ENCODE measurements at regions not wholly inside any gene's neighbourhood (a gene's known extent, or its start where the extent isn't known, plus 50 kb on each side); places are given as distances from the start of the nearest gene placed in this dataset.
A peak's percentile ranks its signal among the peaks of the same experiment; 100 is the strongest.

GRCh38 chr2:9145752-9146430, 60.7 kb upstream of the ASAP2 start:
- H3K36me3 ChIP-seq (ENCODE audit: control insufficient read depth in 1 of 2, insufficient read depth in 2 of 2, low read length in 1 of 2), result no peaks in the 10 kb centered on the region
- WGBS, 2 donors, result 92 to 95% methylated on average over 28 of the region's 28 CpGs
- DNase-seq (no peak), ATAC-seq (ENCODE audit: low FRiP score) (no peak)
- H3K4me1 ChIP-seq (ENCODE audit: control insufficient read depth in 1 of 2, insufficient read depth in 2 of 2, low read length in 2 of 2), result peaks cover 0 to 4% of the 10 kb centered on the region in 2 donors
- H3K9me3 ChIP-seq (ENCODE audit: control insufficient read depth, low read length), result no peaks in the 10 kb centered on the region
- H3K27ac ChIP-seq (ENCODE audit: low read depth in 1 of 2, low read length in 2 of 2), result no peak overlapping the region
- intact Hi-C loops (cut with DNase I), result loop anchor here in 1 of 2 donors (2.0 to 10.0 kb wide), 2 partner anchors 61 to 89 kb away; partner anchors contain the start of gene ASAP2
- H3K4me3 ChIP-seq (ENCODE audit: low read length in 2 of 2), result no peak overlapping the region
- H3K27me3 ChIP-seq (ENCODE audit: control insufficient read depth in 1 of 2, insufficient read depth in 2 of 2, low read length in 1 of 2), result no peaks in the 10 kb centered on the region

GRCh38 chr2:9145109-9145751, 61.4 kb upstream of the ASAP2 start:
- intact Hi-C loops (cut with DNase I), result loop anchor here in 1 of 2 donors (2.0 to 10.0 kb wide), 2 partner anchors 62 to 90 kb away; partner anchors contain the start of gene ASAP2
- ATAC-seq (ENCODE audit: low FRiP score), result no peak

GRCh38 chr2:9144617-9145016, 62.0 kb upstream of the ASAP2 start:
- WGBS, 2 donors, result 60 to 66% methylated on average over 5 of the region's 5 CpGs
- Histone ChIP-seq H3K27ac (ENCODE audit: low read depth in 1 of 2, low read length in 2 of 2) (no peak overlapping the region), H3K36me3 (ENCODE audit: control insufficient read depth in 1 of 2, insufficient read depth in 2 of 2, low read length in 1 of 2) (no peaks in the 10 kb centered on the region), H3K4me1 (ENCODE audit: control insufficient read depth in 1 of 2, insufficient read depth in 2 of 2, low read length in 2 of 2) (peaks cover 0 to 4% of the 10 kb centered on the region in 2 donors), H3K9me3 (ENCODE audit: control insufficient read depth, low read length) (no peaks in the 10 kb centered on the region), H3K4me3 (ENCODE audit: low read length in 2 of 2) (no peak overlapping the region), H3K27me3 (ENCODE audit: control insufficient read depth in 1 of 2, insufficient read depth in 2 of 2, low read length in 1 of 2) (no peaks in the 10 kb centered on the region)
- no peak for ATAC-seq (ENCODE audit: low FRiP score)
- DNase-seq, result no peak
- intact Hi-C loops (cut with DNase I), result loop anchor here (2.0 to 10.0 kb wide), 4 partner anchors 48 to 90 kb away; partner anchors contain the start of gene ASAP2 (in 2 of the 2)

More at GRCh38 chr2:9145109-9145751, 61.4 kb upstream of the ASAP2 start:
- peaks cover 0 to 4% of the 10 kb centered on the region in 2 donors for H3K4me1 ChIP-seq (ENCODE audit: control insufficient read depth in 1 of 2, insufficient read depth in 2 of 2, low read length in 2 of 2)
- no peaks in the 10 kb centered on the region for H3K27me3 ChIP-seq (ENCODE audit: control insufficient read depth in 1 of 2, insufficient read depth in 2 of 2, low read length in 1 of 2)
- H3K4me3 ChIP-seq (ENCODE audit: low read length in 2 of 2), result no peak overlapping the region
- H3K9me3 ChIP-seq (ENCODE audit: control insufficient read depth, low read length), result no peaks in the 10 kb centered on the region
- DNase-seq, result no peak
- 47 to 52% methylated on average over 13 of the region's 13 CpGs for WGBS, 2 donors
- H3K27ac ChIP-seq (ENCODE audit: low read depth in 1 of 2, low read length in 2 of 2), result peak overlapping the region in 1 of 2 donors; percentile 14
- H3K36me3 ChIP-seq (ENCODE audit: control insufficient read depth in 1 of 2, insufficient read depth in 2 of 2, low read length in 1 of 2), result no peaks in the 10 kb centered on the region

- Histone ChIP-seq H3K36me3 (ENCODE audit: control insufficient read depth in 1 of 2, insufficient read depth in 2 of 2, low read length in 1 of 2) (no peaks in the 10 kb centered on the region), H3K27me3 (ENCODE audit: control insufficient read depth in 1 of 2, insufficient read depth in 2 of 2, low read length in 1 of 2) (no peaks in the 10 kb centered on the region), H3K27ac (ENCODE audit: low read depth in 1 of 2, low read length in 2 of 2) (no peak overlapping the region), H3K4me1 (ENCODE audit: control insufficient read depth in 1 of 2, insufficient read depth in 2 of 2, low read length in 2 of 2) (peaks cover 0 to 4% of the 10 kb centered on the region in 2 donors), H3K4me3 (ENCODE audit: low read length in 2 of 2) (no peak overlapping the region), H3K9me3 (ENCODE audit: control insufficient read depth, low read length) (no peaks in the 10 kb centered on the region)
- intact Hi-C loops (cut with DNase I), result loop anchor here (2.0 to 10.0 kb wide), 4 partner anchors 48 to 91 kb away; partner anchors contain the start of gene ASAP2 (in 2 of the 2)
- 91 to 92% methylated on average over 1 of the region's 1 CpG for WGBS, 2 donors
- DNase-seq, result no peak
- no peak for ATAC-seq (ENCODE audit: low FRiP score)
Measured at GRCh38 chr2:9144046-9144445, 62.6 kb upstream of the ASAP2 start.

- DNase-seq, result no peak
- H3K27ac ChIP-seq (ENCODE audit: low read depth in 1 of 2, low read length in 2 of 2), result peak overlapping the region; percentile 45 to 89
- H3K36me3 ChIP-seq (ENCODE audit: control insufficient read depth in 1 of 2, insufficient read depth in 2 of 2, low read length in 1 of 2), result no peaks in the 10 kb centered on the region
- peaks cover 0 to 4% of the 10 kb centered on the region in 2 donors for H3K4me1 ChIP-seq (ENCODE audit: control insufficient read depth in 1 of 2, insufficient read depth in 2 of 2, low read length in 2 of 2)
- ATAC-seq (ENCODE audit: low FRiP score), result no peak
- H3K4me3 ChIP-seq (ENCODE audit: low read length in 2 of 2), result no peak overlapping the region
- no peaks in the 10 kb centered on the region for H3K9me3 ChIP-seq (ENCODE audit: control insufficient read depth, low read length)
- 41 to 43% methylated on average over 11 of the region's 11 CpGs for WGBS, 2 donors
- H3K27me3 ChIP-seq (ENCODE audit: control insufficient read depth in 1 of 2, insufficient read depth in 2 of 2, low read length in 1 of 2), result no peaks in the 10 kb centered on the region
- intact Hi-C loops (cut with DNase I), result loop anchor here (2.0 to 10.0 kb wide), 6 partner anchors 49 to 279 kb away; partner anchors contain the start of genes ASAP2 (in 1 of the 2), CPSF3 (in 1 of the 2) and ITGB1BP1 (in 1 of the 2)
Measured at GRCh38 chr2:9143264-9143815, 63.3 kb upstream of the ASAP2 start.

GRCh38 chr2:9142551-9143263, 63.9 kb upstream of the ASAP2 start:
- Histone ChIP-seq H3K27me3 (ENCODE audit: control insufficient read depth in 1 of 2, insufficient read depth in 2 of 2, low read length in 1 of 2) (no peaks in the 10 kb centered on the region), H3K4me3 (ENCODE audit: low read length in 2 of 2) (no peak overlapping the region), H3K9me3 (ENCODE audit: control insufficient read depth, low read length) (no peaks in the 10 kb centered on the region), H3K36me3 (ENCODE audit: control insufficient read depth in 1 of 2, insufficient read depth in 2 of 2, low read length in 1 of 2) (no peaks in the 10 kb centered on the region), H3K4me1 (ENCODE audit: control insufficient read depth in 1 of 2, insufficient read depth in 2 of 2, low read length in 2 of 2) (peaks cover 0 to 4% of the 10 kb centered on the region in 2 donors), H3K27ac (ENCODE audit: low read depth in 1 of 2, low read length in 2 of 2) (peak overlapping the region; percentile 45 to 89)
- peak; percentile 94 for ATAC-seq (ENCODE audit: low FRiP score)
- intact Hi-C loops (cut with DNase I), result loop anchor here (2.0 to 10.0 kb wide), 6 partner anchors 50 to 280 kb away; partner anchors contain the start of genes ASAP2 (in 1 of the 2), CPSF3 (in 1 of the 2) and ITGB1BP1 (in 1 of the 2)
- peak; percentile 94 to 97 for DNase-seq
- 6 to 7% methylated on average over 40 of the region's 40 CpGs for WGBS, 2 donors

GRCh38 chr2:9141706-9142460, 64.7 kb upstream of the ASAP2 start:
- WGBS, 2 donors, result 92 to 93% methylated on average over 15 of the region's 15 CpGs
- intact Hi-C loops (cut with DNase I), result loop anchor here (2.0 to 10.0 kb wide), 6 partner anchors 50 to 281 kb away; partner anchors contain the start of genes ASAP2 (in 1 of the 2), CPSF3 (in 1 of the 2) and ITGB1BP1 (in 1 of the 2)
- peaks cover 0 to 4% of the 10 kb centered on the region in 2 donors for H3K4me1 ChIP-seq (ENCODE audit: control insufficient read depth in 1 of 2, insufficient read depth in 2 of 2, low read length in 2 of 2)
- DNase-seq (no peak), ATAC-seq (ENCODE audit: low FRiP score) (no peak)
- H3K4me3 ChIP-seq (ENCODE audit: low read length in 2 of 2), result no peak overlapping the region
- no peaks in the 10 kb centered on the region for H3K27me3 ChIP-seq (ENCODE audit: control insufficient read depth in 1 of 2, insufficient read depth in 2 of 2, low read length in 1 of 2)
- H3K27ac ChIP-seq (ENCODE audit: low read depth in 1 of 2, low read length in 2 of 2), result no peak overlapping the region
- H3K36me3 ChIP-seq (ENCODE audit: control insufficient read depth in 1 of 2, insufficient read depth in 2 of 2, low read length in 1 of 2), result no peaks in the 10 kb centered on the region
- H3K9me3 ChIP-seq (ENCODE audit: control insufficient read depth, low read length), result no peaks in the 10 kb centered on the region

Data from aorta (tissue), 5 donors.